Jurkat, Clone E6-1 (cell line): ENCODE measurements at regions not wholly inside any gene's neighbourhood (a gene's known extent, or its start where the extent isn't known, plus 50 kb on each side); places are given as distances from the start of the nearest gene placed in this dataset.
A peak's percentile ranks its signal among the peaks of the same experiment; 100 is the strongest.
"Not testable (repeated sequence)": the region's sequence is repeated elsewhere in the genome, so short reads cannot be mapped to it uniquely, and the experiment has no call there.

Source experiments
- DNase-seq: peaks from one replicate; pipeline ENCODE4 v3.0.0-alpha.2; 2011; ENCODE audit warnings: low read depth, low spot score
- H3K4me3 ChIP-seq: 2 replicates; pipeline ENCODE4 v1.5.1; 2011; ENCODE audit warnings: mild to moderate bottlenecking, low read length, control low read depth, moderate library complexity

DNA sequence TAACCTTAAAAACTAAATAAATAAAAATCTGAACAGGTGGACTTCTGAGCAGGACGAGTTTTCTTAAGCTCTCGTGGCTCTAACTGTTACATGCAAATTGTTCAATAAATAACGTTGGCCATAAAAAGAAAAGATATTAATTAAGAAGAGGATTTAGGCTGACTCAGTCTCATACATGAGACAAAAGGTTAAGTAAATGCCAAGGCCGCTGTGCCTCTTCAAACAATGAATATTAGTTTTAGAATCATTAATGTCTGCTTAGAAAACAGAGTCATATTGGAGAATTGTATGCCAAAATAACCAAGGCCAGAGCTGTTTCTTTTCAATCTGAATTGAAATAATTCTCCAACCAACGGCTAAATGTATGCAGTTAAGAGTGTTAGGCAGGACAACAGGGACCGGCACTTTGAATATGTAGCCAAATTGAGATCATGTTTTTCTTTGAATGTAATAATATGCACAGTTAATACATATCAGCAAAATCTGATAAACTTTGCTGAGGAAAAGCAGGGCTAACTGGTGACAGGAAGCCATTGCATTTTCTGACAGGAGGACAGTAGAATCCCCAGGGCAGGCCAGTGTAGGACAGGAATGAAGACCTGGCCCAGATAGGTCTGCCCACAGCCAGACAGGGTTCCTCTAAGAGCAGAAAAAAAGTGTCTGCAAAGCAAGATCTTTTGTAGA, 1041.4 kb upstream of the FANCL start:
- H3K4me3 ChIP-seq = no peak overlapping the region
- DNase-seq = no peak

DNA sequence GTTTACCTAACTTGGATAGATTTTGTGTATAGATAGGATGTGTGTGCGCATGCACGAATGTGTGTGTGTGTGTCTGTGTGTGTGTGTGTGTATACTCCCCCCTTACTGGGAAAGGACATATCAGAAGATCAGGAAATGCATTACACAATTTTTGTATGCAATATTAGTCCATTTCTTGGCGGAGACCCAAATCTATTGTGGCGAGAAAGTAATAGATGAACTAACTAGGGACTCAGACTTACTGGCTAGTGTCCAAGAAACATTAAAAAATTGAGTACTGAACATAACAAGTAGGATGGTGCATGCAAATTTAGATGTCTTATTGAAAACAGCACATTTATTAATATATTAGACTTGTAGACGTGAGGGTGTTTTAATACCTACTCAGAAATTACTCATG, 1036.5 kb upstream of the FANCL start:
- no peak for DNase-seq
- no peak overlapping the region for H3K4me3 ChIP-seq

DNA sequence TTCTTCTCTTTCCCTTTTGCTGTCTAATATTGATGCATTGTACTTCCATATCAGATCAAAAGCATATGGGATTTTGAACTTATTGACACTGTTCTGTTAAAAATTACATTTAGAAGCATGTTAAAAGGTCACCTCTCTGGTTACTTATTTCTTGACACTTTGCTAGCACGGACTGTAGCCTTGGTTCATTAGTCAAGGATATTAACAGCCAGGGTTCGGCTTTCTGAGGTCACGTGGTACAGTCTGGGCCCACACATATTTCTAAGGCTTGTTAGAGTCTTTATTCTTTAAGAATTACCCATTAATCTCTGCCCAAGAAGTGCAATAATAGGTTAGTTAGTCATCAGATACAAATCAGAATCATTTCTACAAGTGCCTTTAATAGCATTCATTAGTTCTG, 1035.8 kb upstream of the FANCL start:
- DNase-seq = no peak
- H3K4me3 ChIP-seq = no peak overlapping the region

DNA sequence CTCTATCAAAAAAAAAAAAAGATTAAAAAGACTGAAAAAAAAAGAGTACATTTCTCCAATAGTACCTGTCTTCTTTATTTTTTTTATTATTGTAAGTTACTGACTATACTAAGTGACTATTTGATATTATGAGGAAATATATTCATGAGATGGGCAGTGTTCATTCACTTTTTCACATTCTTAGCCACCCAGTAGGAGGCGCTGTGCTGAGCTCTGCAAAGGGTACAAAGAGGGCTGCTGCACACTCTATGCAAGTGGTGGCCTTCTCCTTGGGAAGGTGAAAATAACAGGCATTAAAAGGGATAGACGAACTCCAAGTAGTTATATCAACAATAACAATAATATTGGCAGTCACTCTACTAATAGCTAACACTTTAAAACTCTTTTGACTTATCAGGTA, 1034.9 kb upstream of the FANCL start:
- no peak overlapping the region for H3K4me3 ChIP-seq
- DNase-seq = peak; percentile 21

DNA sequence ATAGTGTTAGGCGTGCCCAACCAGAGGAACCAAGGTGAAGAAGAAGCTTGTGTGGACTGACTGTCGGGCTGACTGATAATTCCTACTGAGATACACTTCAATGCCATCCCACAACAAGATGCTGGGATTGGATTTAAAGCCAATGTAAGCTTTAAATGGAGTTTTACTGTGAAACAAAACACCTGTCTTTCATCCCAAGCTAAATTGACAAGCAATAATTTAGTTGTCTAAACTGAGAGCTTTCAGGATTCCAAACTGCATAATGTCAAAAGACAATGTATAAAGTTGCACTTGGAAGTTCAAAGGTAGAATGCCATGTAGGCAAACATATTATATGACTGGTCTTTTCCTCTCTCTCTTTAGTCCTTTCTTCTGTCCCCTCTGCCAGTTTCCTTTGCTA, 1025.3 kb upstream of the FANCL start:
- H3K4me3 ChIP-seq = no peak overlapping the region
- no peak for DNase-seq

DNA sequence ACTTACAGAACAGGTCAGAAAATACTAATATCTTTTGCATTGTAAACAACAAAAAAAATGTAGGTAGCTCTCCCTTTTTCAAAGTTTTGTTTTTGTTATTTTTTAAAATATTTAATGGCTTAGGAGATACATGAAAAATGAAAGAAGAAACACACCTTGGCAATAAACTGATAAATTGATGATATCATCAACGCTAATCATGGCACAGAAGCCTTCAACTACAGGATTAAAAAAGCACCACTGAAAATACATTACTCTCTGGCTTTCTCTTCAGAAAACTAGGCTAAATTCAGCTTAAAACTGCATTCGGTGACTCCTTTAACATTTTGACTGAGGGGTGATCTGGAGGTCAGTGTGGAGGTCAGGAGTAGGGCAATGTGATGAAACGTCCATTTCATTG, 1018.8 kb upstream of the FANCL start:
- no peak overlapping the region for H3K4me3 ChIP-seq
- no peak for DNase-seq

DNA sequence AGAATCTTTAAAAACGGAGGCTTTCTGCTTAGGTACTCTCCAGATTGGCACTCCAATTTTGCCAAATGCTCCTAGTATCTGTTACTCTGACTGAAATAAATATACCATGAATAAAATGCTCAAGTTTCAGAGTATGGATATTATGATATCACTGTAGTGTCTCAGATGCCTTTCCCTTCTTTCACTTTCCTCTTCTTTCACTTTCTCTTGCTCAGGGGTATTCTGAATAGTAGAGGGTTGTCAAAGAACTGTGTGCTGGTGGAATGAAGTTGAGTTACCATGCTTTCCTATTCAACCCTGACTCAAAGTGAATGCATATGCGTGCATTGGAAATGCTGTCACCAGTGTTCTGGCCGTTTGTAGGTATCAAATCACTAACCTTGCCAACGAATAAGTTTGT, 1015.2 kb upstream of the FANCL start:
- H3K4me3 ChIP-seq = no peak overlapping the region
- DNase-seq = no peak

DNA sequence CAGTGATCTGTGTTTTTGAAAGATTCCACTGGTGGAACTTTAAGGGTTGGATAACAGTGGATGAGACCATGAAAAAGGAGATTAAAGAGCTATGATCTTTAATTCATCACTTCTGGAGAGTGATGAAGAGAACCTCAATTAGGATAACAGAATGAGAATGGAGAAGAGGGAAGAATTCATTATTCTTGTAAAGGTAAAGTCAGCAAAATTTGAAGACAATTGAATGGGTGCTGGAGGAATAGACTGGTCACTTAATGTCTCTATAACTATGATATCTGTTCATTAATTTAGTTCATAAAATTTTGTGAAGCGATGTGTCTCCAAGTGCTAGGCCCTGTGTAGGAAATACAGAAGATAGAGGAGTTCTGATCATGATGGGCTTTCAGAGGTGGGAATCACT, 1013.2 kb upstream of the FANCL start:
- DNase-seq = no peak
- no peak overlapping the region for H3K4me3 ChIP-seq

DNA sequence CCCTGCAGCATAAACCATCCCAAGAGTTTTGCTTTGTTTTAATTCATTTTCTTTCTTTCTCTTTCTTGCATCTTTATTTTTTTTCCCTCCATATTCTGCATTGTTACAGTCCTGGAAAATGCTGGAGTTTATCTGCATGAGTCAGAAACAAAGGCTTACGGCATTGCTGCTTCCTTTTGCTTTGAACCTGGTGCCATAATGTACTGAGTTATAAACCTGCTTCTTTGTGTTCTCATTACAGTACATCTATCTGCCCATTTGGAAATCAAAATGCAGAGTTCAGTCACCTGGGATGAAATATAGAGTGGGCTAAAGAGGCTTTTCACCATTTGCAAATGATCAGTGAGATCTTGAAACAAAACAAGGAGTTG, 1009.2 kb upstream of the FANCL start:
- no peak for DNase-seq
- H3K4me3 ChIP-seq = no peak overlapping the region

DNA sequence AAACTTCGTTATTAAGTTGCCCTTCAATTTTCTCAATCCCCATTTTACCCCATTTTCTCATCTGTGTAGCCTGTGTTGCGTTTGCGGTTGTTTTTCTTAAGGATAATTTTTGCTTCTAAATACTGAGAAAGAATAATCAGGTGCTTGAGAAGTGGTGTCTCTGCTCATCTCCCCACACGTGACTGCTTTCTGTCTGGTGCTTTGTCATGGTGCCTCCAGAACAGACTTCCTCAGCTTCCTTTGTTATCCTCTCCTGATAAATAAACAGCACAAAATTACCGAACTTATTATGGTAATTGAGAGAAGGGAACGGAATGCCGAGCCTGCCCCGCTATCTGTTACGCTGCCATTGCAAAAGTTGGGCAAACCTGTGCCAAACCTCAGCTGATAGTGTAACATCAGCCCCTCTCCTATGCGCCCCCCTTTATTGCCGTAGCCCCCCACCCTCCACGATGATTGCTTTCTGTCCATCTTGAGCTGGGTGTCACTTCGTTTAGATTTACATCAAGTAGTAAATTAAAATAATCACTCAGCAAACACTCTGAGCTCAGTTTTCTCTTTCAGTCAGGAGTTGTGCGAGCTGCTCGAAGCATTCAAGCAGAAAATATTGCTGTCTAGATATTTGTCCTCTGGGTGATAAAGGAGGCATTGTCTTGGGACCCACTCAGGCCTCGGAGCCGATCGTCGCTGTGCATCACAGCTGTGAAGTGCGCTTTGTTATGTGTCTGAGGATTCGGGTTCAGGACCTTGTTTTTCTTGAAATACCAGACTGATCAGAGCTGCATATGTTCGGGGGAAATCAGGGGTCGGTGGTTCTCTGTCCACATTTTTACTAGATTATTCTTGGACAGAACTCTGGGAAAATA, 1008.5 kb upstream of the FANCL start:
- no peak for DNase-seq
- H3K4me3 ChIP-seq = no peak overlapping the region

DNA sequence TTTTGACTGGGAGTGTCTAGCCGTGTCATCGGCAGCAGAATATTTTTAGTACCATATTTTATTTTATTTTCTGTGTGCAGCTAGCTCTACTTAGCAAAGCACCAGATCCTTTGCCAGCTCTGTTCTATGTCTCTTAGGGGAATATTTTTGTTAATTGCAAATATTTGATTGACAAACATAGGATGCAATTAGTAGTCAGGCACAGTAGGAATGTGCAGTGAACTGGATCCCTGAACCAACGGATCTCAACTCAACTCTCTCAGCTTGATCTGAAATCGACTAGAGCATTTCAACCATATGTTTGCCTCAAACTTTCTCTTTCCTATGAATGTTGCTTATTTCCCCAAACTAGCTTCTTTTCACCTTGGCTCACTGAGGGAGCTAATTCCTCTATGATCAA, 998.0 kb upstream of the FANCL start:
- no peak for DNase-seq
- H3K4me3 ChIP-seq = no peak overlapping the region

DNA sequence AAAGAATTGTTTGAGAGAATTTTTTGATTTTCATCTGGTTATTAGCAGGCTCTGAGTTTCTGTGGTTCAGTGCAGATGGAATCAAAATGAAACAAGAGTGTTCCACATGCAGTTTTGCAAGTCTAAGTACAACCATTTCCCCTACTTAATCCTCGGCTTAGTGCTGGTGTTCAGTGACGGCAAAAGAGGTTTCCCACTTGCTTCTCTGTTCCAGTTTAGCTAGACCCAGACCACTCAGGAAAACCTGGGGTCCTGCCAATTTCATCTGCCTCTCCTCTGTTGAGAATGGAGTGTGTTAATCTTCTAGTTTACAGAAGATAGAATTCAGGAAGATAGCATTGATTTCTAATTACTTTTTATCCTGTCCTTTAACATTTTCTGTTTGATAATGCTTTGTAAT, 996.2 kb upstream of the FANCL start:
- DNase-seq = no peak
- no peak overlapping the region for H3K4me3 ChIP-seq

DNA sequence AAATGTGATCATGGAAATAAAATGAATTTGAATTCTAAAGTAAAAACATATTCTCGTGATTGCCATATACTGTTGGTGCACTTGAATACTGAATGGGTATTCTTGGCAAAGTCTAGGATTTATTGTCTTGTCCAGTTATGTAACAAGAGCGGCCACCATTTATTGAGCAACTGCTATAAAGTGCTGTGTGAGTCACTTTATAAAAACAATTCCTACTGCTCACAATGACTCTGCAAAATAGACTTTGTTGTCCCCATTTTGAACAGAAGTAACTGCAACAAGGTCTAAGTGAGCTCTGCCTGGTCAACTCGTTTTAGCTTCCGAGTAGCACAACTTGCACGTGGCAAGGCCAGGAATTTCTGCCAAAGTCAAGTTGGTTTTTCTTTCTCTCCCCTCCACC, 995.6 kb upstream of the FANCL start:
- DNase-seq = no peak

DNA sequence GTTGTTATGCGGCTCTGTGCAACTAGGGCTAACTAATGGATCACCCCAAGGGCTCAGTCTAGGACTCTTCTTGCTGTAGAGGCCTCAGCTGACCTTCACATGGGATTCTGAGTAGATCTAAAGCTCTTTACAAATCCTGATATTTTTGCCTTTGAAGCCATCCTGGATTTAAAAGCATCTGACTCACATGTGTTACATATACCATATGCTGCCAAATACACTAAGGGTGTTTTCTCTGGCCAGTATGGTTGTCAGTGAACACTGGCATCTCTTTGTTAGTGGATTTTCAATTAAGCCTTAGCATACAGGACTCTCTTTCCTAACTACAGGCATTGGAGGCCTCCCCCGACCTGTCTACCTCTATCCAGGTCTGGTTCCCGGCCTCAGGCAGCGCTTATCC, 992.8 kb upstream of the FANCL start:
- no peak overlapping the region for H3K4me3 ChIP-seq
- DNase-seq = no peak

More for the DNA sequence above, 995.6 kb upstream of the FANCL start:
- no peak overlapping the region for H3K4me3 ChIP-seq

DNA sequence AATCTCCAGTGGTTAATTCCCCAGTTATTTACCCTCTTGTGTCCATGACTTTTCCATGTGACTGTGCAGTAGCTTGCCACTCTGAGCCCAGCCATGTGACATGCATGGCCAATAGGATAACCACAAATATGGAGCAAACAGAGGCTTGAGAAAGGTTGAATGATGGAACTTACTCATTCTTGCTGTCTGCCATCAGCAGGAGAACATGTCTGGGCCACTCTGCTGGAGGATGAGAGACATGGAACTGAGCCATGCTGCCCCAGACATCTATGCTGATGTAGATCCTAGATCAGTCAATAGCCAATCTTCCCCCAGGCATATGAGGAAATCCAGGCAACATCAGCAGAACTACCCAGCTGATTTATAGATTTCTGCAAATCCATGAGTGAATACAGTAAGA, 992.3 kb upstream of the FANCL start:
- no peak overlapping the region for H3K4me3 ChIP-seq
- no peak for DNase-seq

DNA sequence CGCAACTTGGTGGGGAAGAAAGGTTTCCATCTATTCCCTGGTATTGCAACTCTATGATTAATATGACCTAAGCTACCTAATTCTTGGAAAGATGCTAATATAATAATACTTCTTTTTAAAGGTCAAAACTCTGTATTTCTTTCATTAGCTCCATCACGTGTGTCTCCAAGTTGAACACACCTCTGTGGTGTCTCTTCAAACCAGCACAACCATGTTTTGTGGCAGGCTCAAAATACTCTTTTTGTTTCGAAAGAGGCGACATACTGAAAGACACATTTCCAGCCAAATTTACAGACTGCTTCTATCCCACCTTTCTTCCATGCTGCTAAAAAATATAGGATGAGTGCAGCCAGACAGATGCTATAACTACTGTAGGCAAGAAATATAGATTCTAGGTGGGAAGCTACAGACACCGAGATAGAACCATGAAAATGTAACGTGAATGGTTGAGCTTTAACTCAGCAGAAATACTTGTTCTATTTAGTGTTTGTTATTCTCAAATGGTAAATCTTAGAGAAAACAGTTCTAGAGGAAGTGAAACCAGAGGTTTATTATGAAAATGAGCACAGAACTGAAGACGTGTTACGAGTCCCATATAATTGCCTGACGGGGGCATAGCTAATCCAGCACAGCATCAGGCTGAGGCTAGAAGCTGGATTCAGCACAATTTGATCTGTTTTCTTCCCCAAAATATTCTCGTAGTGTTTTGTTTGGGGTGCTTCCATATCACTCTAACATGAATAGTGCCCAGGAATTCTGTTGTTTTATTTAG, 991.5 kb upstream of the FANCL start:
- DNase-seq = no peak
- H3K4me3 ChIP-seq = no peak overlapping the region

DNA sequence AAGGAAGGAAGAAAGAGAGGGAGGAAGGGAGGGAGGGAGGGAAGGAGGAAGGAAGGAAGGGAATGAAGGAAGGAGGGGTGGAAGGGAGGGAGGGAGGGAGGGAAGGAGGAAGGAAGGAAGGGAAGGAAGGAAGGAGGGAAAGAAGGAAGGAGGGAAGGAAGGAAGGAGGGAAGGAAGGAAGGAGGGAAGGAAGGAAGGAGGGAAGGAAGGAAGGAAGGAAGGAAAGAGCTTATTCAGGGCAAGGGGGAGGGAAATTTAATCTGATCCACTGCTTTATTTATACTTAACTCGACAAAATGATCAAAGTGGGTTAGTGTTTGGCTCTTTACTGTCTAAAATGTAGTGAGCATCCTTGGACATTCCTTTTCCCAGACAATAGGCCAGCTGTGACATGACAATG, 985.2 kb upstream of the FANCL start:
- not testable (repeated sequence) for H3K4me3 ChIP-seq

DNA sequence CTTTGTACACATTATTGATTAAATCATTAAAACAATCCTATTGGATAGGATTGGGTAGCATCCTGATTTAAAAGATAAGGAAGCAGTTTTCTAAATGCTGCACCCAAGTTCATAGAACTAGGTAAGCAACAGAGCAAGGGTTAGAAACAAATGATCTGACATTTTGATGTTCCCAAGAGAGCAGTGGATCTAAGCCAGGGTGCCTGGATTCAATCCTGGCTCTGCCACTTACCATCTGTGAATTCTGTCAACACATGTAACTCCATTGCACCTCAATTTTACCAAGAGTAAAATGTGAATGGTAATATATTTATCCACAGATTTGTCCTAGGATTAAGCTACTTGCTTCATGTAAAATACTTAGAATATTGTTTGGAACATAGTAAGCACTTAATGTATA, 982.6 kb upstream of the FANCL start:
- DNase-seq = no peak
- no peak overlapping the region for H3K4me3 ChIP-seq

More for the DNA sequence above, 985.2 kb upstream of the FANCL start:
- not testable (repeated sequence) for DNase-seq

DNA sequence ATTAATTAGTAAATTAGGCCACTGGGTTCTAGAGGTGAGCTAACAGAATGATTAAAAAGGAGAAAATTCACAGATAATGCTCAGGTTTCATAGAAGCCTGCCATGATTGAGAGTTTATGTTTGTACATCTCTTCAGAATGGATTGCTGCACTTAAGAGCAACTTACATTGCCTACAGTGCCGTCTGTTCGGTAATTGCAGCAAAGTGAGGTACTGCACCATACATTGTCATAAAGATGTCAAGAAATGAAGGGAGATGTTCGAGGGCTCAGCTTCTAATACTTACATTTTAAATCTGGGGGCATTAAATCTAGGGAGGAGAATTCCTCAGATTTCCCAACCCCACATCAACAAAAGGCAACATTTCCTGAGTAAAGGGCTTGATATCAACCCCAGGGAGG, 976.2 kb upstream of the FANCL start:
- DNase-seq = no peak
- no peak overlapping the region for H3K4me3 ChIP-seq

DNA sequence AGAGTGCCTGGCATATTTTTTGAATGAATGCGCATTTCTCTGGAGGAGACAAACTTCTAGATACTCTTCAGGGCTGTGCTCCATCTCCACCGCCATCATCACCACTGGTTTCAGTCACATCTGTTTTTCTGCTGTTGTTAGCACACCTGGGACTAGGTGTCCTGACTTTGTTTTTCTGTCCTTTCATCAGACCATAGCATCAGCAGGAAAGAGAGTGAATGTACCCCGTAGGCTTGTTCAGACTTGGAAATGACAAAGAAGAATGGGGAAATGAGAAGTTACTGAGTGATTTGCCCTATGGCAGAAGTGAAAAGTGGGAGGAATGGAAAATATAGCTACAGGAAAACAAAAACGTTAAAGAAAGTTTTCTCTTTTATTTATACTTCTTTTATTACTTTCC, 965.2 kb upstream of the FANCL start:
- DNase-seq = no peak
- no peak overlapping the region for H3K4me3 ChIP-seq
